Brain microvascular endothelial cell (primary cell): ENCODE measurements at regions not wholly inside any gene's neighbourhood (a gene's known extent, or its start where the extent isn't known, plus 50 kb on each side); places are given as distances from the start of the nearest gene placed in this dataset.

Experiments used
- DNase-seq: peaks from one replicate; pipeline ENCODE4 v3.0.0-alpha.2; 2020
- H3K27ac ChIP-seq: fragments of 250-450 bp; sonication (Bioruptor Pico); 2 replicates; pipeline ENCODE4 v1.5.1; 2020; ENCODE audit warnings: mild to moderate bottlenecking, moderate library complexity
- H3K27me3 ChIP-seq: fragments of 250-450 bp; sonication (Bioruptor Pico); replicated peaks from 2 replicates; pipeline ENCODE4 v1.5.1; 2020; ENCODE audit warnings: mild to moderate bottlenecking
- H3K36me3 ChIP-seq: fragments of 250-450 bp; sonication (Bioruptor Pico); replicated peaks from 2 replicates; pipeline ENCODE4 v1.5.1; 2020; ENCODE audit warnings: mild to moderate bottlenecking
- H3K4me3 ChIP-seq: 2 replicates; pipeline ENCODE4 v1.5.1; 2011; ENCODE audit warnings: low read depth, mild to moderate bottlenecking, control low read depth, low read length, moderate library complexity
- CTCF ChIP-seq: IDR thresholded peaks from 2 replicates; pipeline ENCODE4 v1.5.1; 2011; ENCODE audit warnings: low read depth, mild to moderate bottlenecking, moderate library complexity, low read length, control low read depth, inconsistent platforms; ENCODE audit errors: missing control alignments
- in situ Hi-C: cut with HindIII; loops from 2 replicates; pipeline ENCODE4 v1.10.0; 2017; ENCODE audit warnings: low sequenced_read_pairs, low pct_ligation_motif_present

GRCh38 chr1:212500983-212501382 is 68.3 kb downstream of the NENF start:
- H3K4me3 ChIP-seq: no peak overlapping the region
- no peak for DNase-seq
- H3K36me3 ChIP-seq: no peaks in the 10 kb centered on the region
- TF ChIP-seq CTCF: no peak
- peaks cover 3% of the 10 kb centered on the region for H3K27me3 ChIP-seq
- in situ Hi-C loops: no loop called here
- no peak overlapping the region for H3K27ac ChIP-seq

GRCh38 chr1:212503714-212504113 is 71.0 kb downstream of the NENF start:
- H3K27me3 ChIP-seq: no peaks in the 10 kb centered on the region
- no peak for TF ChIP-seq CTCF
- no peaks in the 10 kb centered on the region for H3K36me3 ChIP-seq
- in situ Hi-C loops: no loop called here
- no peak for DNase-seq
- no peak overlapping the region for H3K4me3 ChIP-seq
- H3K27ac ChIP-seq: no peak overlapping the region

GRCh38 chr1:212504171-212504803 is 71.6 kb downstream of the NENF start:
- no peak for TF ChIP-seq CTCF
- no peak for DNase-seq
- in situ Hi-C loops: no loop called here
- H3K27me3 ChIP-seq: no peaks in the 10 kb centered on the region
- no peak overlapping the region for H3K4me3 ChIP-seq
- no peaks in the 10 kb centered on the region for H3K36me3 ChIP-seq
- no peak overlapping the region for H3K27ac ChIP-seq

GRCh38 chr1:212506666-212507065 is 73.9 kb downstream of the NENF start:
- Histone ChIP-seq H3K36me3 (no peaks in the 10 kb centered on the region), H3K4me3 (no peak overlapping the region), H3K27ac (no peak overlapping the region), H3K27me3 (no peaks in the 10 kb centered on the region)
- no peak for TF ChIP-seq CTCF
- DNase-seq: no peak
- in situ Hi-C loops: no loop called here

- Histone ChIP-seq H3K27ac (no peak overlapping the region), H3K36me3 (no peaks in the 10 kb centered on the region), H3K4me3 (no peak overlapping the region), H3K27me3 (peaks cover 2% of the 10 kb centered on the region)
- no peak for DNase-seq
- in situ Hi-C loops: no loop called here
- TF ChIP-seq CTCF: no peak
These were observed 74.6 kb downstream of the NENF start for GRCh38 chr1:212507369-212507768.
